HG03039 (cell line): ENCODE measurements at regions not wholly inside any gene's neighbourhood (a gene's known extent, or its start where the extent isn't known, plus 50 kb on each side); places are given as distances from the start of the nearest gene placed in this dataset.
"Not testable (repeated sequence)": the region's sequence is repeated elsewhere in the genome, so short reads cannot be mapped to it uniquely, and the experiment has no call there.

ENCODE experiments used
- ATAC-seq: cut with Tn5 transposase; IDR thresholded peaks from one replicate; pipeline ENCODE4 v1.9.1; 2021; ENCODE audit warnings: mild to moderate bottlenecking, moderate library complexity; ENCODE audit not compliant: unreplicated experiment

- ATAC-seq = no peak
Measured at GRCh38 chr14:27528328-27528727, 930.5 kb upstream of the NOVA1 start.

GRCh38 chr14:27536748-27537147, 938.9 kb upstream of the NOVA1 start:
- ATAC-seq = no peak

GRCh38 chr14:27546111-27546510, 948.3 kb upstream of the NOVA1 start:
- no peak for ATAC-seq

GRCh38 chr14:27553790-27554189, 956.0 kb upstream of the NOVA1 start:
- ATAC-seq = no peak

- ATAC-seq = no peak
Measured at GRCh38 chr14:27557445-27557844, 959.6 kb upstream of the NOVA1 start.

DNA sequence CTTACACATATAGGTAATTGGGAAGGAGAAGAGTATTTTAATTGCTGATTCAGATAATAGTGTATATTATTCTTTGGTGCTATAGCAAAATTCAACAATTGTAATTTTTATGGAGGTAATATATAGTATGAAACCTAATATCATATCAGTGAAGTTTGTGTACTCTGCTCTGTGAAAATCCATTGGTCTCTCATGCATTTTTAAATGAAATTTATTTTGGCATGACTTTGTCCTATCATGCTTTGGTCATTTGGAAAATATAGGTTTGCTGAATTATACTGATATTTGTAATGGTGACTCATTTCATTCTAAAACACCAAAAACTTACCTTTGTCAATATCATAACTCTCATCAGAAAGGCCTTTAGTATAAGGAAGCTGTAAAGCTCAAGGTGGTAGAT, 962.0 kb upstream of the NOVA1 start:
- no peak for ATAC-seq

GRCh38 chr14:27566843-27567382, 969.1 kb upstream of the NOVA1 start:
- no peak for ATAC-seq

DNA sequence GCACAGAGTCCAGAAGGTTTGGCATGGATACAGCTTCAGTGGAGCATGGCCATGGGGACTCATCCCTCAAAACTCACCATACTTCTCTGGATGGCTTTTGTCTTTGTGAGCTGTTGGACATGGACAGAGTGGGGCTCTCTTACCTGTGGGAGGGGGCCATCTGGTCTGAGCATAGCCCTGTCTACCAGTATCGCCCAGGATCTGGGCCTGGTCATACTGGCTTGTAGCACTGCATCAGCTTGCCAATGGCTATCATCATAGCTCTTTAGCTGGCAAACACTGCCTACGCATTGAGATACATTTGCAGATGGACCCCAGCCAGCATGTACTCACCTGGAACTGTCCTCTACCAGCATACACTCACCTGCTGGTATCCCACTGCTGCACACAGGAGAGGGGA, 975.2 kb upstream of the NOVA1 start:
- ATAC-seq = no peak

GRCh38 chr14:27587103-27587502, 989.3 kb upstream of the NOVA1 start:
- ATAC-seq = no peak

DNA sequence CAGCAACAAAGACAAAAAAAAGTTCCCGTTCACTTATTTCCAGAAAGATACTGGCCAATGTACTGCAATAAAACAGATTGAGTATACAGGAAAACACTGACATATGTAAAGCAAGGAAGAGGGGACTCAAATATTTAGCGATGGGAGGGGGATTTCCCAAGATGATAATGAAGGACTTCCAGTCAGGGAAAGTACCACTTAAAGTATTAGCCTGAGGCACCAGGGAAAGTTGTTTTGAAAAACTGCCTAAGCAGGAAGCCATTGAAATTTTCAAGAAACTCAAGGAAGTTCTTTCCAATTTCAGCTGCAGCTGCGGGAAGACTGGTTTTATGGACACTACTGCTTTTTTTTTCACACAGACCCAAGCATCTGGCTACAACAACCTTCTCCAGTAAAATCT, 1007.4 kb upstream of the NOVA1 start:
- ATAC-seq = no peak

DNA sequence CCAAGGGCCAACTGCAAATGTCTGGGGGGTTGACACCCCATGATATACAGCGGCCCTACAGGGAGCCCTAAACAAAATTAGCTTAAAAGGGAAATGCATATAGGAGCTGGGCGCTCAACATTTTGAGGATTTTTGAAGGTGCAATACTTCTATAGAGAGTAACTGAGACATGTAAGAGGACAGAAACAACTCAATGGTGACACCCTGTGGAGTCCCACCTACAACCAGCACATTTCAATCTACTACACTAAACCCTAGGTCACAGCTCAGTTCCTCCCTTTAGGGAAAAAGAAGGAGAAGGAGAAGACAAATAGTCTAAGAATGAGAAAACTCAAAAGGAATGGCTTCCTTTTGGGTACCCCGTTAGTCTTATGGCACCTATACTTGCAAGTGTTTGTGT, 1010.5 kb upstream of the NOVA1 start:
- ATAC-seq = no peak

- no peak for ATAC-seq
Measured at GRCh38 chr14:27612121-27612520, 1014.3 kb upstream of the NOVA1 start.

- ATAC-seq = no peak
Measured at GRCh38 chr14:27613102-27613501, 1015.3 kb upstream of the NOVA1 start.

DNA sequence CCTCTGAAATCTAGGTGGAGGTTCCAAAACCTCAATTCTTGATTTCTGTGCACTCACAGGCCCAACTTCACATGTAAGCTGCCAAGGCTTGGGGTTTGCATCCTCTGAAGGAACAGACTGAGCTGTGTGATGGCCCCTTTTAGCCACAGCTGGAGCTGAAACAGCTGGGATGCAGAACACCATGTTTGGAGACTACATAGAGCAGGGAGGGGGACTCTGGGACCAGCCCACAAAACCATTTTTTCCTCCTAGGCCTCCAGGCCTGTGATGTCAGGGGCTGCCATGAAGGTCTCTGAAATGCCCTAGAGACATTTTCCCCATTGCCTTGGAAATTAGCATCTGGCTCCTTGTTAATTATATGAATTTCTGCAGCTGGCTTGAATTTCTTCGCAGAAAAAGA, 1025.9 kb upstream of the NOVA1 start:
- ATAC-seq = no peak

DNA sequence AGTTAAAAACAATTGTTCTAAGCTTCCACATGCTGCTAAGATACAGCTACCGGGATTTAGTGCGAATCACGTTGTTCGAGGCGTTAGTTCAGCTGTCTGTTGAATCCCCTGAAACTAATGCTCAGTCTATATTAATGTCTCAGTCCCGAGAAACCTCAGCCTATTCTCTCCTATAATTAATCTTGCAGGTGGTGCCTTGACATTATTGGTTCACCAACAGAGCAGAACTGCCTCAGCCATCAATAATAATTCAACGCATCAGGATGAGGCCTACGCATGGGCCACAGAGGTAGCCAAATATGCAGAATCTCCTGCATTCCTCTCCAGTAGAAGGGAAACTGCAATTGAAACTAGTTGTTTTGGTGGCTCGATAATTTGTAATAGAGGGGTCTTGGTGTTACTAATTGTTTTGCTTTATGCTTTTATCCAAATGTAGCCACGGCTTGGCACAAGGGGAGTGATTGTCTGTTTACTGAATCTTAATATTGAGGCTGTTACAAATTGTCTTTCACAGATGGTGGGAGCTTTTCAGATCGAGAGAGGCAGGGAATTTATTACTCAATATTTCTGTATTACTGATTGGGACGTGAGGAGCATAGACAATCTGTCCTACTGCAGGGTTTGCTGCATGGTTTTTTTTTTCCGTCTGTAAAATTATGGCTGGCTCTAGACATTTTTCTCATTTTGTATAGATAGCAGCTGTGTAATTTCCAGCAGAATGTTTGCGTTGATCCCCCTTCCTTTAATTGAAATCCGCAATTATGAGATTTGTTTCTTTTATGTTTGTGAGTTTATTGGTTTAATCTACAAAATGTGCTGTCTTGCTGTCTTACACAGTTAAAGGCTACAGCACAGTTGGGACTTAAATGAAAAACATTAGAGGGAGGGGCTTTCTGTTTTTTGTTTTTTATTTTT, 1036.5 kb upstream of the NOVA1 start:
- no peak for ATAC-seq

DNA sequence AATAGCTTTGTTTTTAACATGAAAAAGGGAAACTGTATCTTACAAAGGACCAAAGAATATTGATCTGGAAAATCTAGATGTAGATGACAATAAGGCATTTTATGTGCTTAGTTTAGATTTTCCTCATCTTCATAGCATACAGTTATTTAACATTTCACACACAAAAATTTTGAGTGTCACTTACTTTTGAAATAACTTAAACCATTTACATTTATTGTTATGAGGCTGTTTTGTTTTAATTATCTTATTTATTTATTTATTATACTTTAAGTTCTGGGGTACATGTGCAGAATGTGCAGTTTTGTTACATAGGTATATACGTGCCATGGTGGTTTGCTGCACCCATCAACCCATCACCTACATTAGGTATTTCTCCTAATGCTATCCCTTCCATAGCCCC, 1042.9 kb upstream of the NOVA1 start:
- ATAC-seq = not testable (repeated sequence)

- ATAC-seq = no peak
Measured at GRCh38 chr14:27642251-27642866, 1044.5 kb upstream of the NOVA1 start.

- no peak for ATAC-seq
Measured at GRCh38 chr14:27660683-27661082, 1062.8 kb upstream of the NOVA1 start.

DNA sequence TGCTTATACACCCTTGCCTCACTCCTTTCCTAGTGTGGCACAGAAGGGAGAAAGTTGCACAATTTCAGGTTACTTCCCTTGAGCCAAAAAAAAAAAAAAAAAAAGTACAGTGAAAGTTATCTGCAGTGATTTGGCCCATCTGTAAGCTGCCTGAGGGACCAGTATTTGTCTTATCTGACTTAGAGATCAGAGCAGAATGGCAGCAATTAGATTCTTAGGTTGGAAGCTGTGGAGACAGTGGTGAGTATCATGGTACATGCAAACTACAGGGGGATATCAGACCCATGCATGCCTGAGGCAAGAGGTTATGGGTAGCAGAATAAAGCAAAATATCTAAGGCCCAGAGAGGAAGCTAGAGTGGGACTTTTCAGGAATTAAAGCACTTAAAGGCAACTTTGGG, 1070.7 kb upstream of the NOVA1 start:
- no peak for ATAC-seq

GRCh38 chr14:27672047-27672446, 1074.2 kb upstream of the NOVA1 start:
- ATAC-seq = no peak

DNA sequence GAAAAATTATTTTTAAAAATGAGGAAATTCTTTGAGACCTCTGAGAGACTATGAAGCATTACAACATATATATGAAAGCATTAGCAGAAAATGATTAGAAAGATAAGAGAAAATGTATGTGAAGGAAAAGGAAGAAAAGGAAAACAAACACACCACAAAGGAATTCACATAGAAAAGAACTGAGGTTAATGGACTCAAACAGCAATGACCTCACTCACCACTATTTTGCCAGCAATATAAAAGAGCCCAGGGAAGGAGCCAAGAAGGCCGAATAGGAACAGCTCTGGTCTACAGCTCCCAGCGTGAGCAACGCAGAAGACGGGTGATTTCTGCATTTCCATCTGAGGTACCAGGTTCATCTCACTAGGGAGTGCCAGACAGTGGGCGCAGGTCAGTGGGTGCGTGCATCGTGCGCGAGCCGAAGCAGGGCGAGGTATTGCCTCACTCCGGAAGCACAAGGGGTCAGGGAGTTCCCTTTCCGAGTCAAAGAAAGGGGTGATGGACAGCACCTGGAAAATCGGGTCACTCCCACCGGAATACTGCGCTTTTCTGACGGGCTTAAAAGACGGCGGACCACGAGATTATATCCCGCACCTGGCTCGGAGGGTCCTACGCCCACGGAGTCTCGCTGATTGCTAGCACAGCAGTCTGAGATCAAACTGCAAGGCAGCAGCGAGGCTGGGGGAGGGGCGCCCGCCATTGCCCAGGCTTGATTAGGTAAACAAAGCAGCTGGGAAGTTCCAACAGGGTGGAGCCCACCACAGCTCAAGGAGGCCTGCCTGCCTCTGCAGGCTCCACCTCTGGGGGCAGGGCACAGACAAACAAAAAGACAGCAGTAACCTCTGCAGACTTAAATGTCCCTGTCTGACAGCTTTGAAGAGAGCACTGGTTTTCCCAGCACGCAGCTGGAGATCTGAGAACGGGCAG, 1075.2 kb upstream of the NOVA1 start:
- ATAC-seq = not testable (repeated sequence)
